NK-92 (cell line): ENCODE measurements at regions not wholly inside any gene's neighbourhood (a gene's known extent, or its start where the extent isn't known, plus 50 kb on each side); places are given as distances from the start of the nearest gene placed in this dataset.

Experiments used
- DNase-seq: peaks from one replicate; lab custom pipeline; 2025; ENCODE audit not compliant: unreplicated experiment; lab: John Stamatoyannopoulos, UW

GRCh38 chr3:59593380-59593779, 543.6 kb upstream of the CFAP20DC start:
- no peak for DNase-seq

GRCh38 chr3:59580996-59581395, 531.2 kb upstream of the CFAP20DC start:
- DNase-seq: no peak

GRCh38 chr3:59580499-59580898, 530.7 kb upstream of the CFAP20DC start:
- DNase-seq: no peak

- no peak for DNase-seq
Observed at GRCh38 chr3:59578129-59578528, 528.3 kb upstream of the CFAP20DC start.

GRCh38 chr3:59576606-59577005, 526.8 kb upstream of the CFAP20DC start:
- no peak for DNase-seq

- no peak for DNase-seq
Observed at GRCh38 chr3:59575113-59576001, 525.5 kb upstream of the CFAP20DC start.

GRCh38 chr3:59573911-59574310, 524.1 kb upstream of the CFAP20DC start:
- no peak for DNase-seq

- DNase-seq: no peak
Observed at GRCh38 chr3:59572106-59572505, 522.3 kb upstream of the CFAP20DC start.

GRCh38 chr3:59570806-59571205, 521.0 kb upstream of the CFAP20DC start:
- no peak for DNase-seq

- DNase-seq: no peak
Observed at GRCh38 chr3:59567661-59568060, 517.8 kb upstream of the CFAP20DC start.

GRCh38 chr3:59566481-59566975, 516.7 kb upstream of the CFAP20DC start:
- DNase-seq: no peak

GRCh38 chr3:59565125-59565524, 515.3 kb upstream of the CFAP20DC start:
- DNase-seq: no peak

- no peak for DNase-seq
Observed at GRCh38 chr3:59563966-59564365, 514.1 kb upstream of the CFAP20DC start.

- DNase-seq: no peak
Observed at GRCh38 chr3:59563072-59563605, 513.3 kb upstream of the CFAP20DC start.

- DNase-seq: no peak
Observed at GRCh38 chr3:59559721-59560435, 510.1 kb upstream of the CFAP20DC start.

GRCh38 chr3:59558906-59559720, 509.3 kb upstream of the CFAP20DC start:
- DNase-seq: no peak

- no peak for DNase-seq
Observed at GRCh38 chr3:59555593-59556315, 505.9 kb upstream of the CFAP20DC start.

GRCh38 chr3:59553076-59553475, 503.3 kb upstream of the CFAP20DC start:
- DNase-seq: no peak

GRCh38 chr3:59551834-59552233, 502.0 kb upstream of the CFAP20DC start:
- no peak for DNase-seq

GRCh38 chr3:59549962-59550361, 500.1 kb upstream of the CFAP20DC start:
- DNase-seq: no peak
